GM10266 (cell line): ENCODE measurements at regions not wholly inside any gene's neighbourhood (a gene's known extent, or its start where the extent isn't known, plus 50 kb on each side); places are given as distances from the start of the nearest gene placed in this dataset.

Source experiments
- DNase-seq: peaks from one replicate; pipeline ENCODE4 v3.0.0; 2012; ENCODE audit errors: extremely low spot score
- CTCF ChIP-seq: IDR thresholded peaks from 2 replicates; pipeline ENCODE4 v1.5.1; 2012; ENCODE audit warnings: mild to moderate bottlenecking, low read depth; ENCODE audit not compliant: control insufficient read depth, insufficient read depth; ENCODE audit errors: missing control alignments

- DNase-seq = no peak
- TF ChIP-seq CTCF = no peak
These were observed 304.6 kb upstream of the CDH11 start for GRCh38 chr16:65426484-65426883.

GRCh38 chr16:65422934-65423333, 301.1 kb upstream of the CDH11 start:
- TF ChIP-seq CTCF = no peak
- no peak for DNase-seq

- TF ChIP-seq CTCF = no peak
- DNase-seq = no peak
These were observed 299.7 kb upstream of the CDH11 start for GRCh38 chr16:65421596-65421995.

GRCh38 chr16:65418435-65418834, 296.6 kb upstream of the CDH11 start:
- no peak for DNase-seq
- no peak for TF ChIP-seq CTCF

- DNase-seq = no peak
- no peak for TF ChIP-seq CTCF
These were observed 293.6 kb upstream of the CDH11 start for GRCh38 chr16:65415460-65415859.

- no peak for TF ChIP-seq CTCF
- DNase-seq = no peak
These were observed 292.6 kb upstream of the CDH11 start for GRCh38 chr16:65414284-65414984.

- DNase-seq = no peak
- TF ChIP-seq CTCF = no peak
These were observed 292.0 kb upstream of the CDH11 start for GRCh38 chr16:65413861-65414260.
